ENCODE measurements at regions not wholly inside any gene's neighbourhood (a gene's known extent, or its start where the extent isn't known, plus 50 kb on each side); places are given as distances from the start of the nearest gene placed in this dataset.

- TF ChIP-seq, protein P1, sequence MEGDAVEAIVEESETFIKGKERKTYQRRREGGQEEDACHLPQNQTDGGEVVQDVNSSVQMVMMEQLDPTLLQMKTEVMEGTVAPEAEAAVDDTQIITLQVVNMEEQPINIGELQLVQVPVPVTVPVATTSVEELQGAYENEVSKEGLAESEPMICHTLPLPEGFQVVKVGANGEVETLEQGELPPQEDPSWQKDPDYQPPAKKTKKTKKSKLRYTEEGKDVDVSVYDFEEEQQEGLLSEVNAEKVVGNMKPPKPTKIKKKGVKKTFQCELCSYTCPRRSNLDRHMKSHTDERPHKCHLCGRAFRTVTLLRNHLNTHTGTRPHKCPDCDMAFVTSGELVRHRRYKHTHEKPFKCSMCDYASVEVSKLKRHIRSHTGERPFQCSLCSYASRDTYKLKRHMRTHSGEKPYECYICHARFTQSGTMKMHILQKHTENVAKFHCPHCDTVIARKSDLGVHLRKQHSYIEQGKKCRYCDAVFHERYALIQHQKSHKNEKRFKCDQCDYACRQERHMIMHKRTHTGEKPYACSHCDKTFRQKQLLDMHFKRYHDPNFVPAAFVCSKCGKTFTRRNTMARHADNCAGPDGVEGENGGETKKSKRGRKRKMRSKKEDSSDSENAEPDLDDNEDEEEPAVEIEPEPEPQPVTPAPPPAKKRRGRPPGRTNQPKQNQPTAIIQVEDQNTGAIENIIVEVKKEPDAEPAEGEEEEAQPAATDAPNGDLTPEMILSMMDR (IDR thresholded peaks at IDR 0.05; ENCODE audit: control insufficient read depth, insufficient read depth, low read depth, low read length, missing control alignments) = no peak
- no peak overlapping the region for H3K4me3 ChIP-seq (ENCODE audit: control insufficient read depth, low read depth, low read length)
- DNase-seq (ENCODE audit: low read depth) = no peak
These were observed 87.9 kb downstream of the IL12A start for GRCh38 chr3:160076519-160076918.

DNA sequence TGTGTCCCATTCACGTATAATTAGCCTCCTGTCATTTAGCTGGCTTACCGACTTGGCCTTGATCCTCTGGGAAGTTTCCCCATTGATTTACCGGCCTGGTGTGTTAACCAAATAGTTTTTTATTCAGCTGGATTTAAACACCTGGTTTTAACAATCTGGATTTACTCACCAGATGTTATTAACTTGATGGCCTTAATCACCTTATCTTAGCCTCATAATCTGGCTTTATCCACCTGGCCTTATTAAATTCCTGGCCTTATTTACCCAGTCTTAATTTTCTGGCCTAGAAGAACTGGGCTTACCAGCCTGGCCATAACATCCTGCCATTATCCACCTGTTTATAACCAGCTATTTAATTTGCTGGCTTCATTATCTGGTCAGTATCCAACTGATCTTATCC is 89.9 kb downstream of the IL12A start:
- DNase-seq (ENCODE audit: low read depth) = no peak
- TF ChIP-seq, protein P1 (IDR thresholded peaks at IDR 0.05; ENCODE audit: control insufficient read depth, insufficient read depth, low read depth, low read length, missing control alignments) = no peak

DNA sequence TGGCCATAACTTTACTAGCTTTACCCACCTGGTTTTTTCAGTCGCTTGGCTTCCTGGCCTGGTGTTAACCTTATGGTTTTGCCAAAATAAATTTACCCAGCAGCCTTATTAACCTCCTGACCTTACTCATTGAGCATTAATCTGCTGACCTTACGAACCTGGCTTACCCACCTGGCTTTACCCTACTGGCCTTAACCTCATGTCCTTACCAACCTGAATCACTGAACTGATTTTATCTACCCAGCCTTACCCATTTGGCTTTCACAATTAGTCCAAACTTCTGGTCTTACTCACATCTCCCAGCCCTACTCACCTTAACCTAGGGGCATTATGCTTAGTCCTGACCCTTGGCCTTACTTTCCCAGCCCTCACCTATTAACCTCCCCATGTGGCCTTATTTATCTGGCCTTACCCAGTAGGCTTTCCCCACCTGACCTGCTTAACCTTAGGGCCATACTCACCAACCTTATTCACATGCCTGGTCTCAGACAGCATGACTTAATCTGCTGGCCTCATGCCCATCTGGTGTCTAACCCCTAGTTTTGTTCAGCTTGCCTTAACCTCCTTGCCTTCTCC is 93.4 kb downstream of the IL12A start:
- H3K4me3 ChIP-seq (ENCODE audit: control insufficient read depth, low read depth, low read length) = no peak overlapping the region
- TF ChIP-seq, protein P1 (IDR thresholded peaks at IDR 0.05; ENCODE audit: control insufficient read depth, insufficient read depth, low read depth, low read length, missing control alignments) = no peak
- no peak for DNase-seq (ENCODE audit: low read depth)

More for the DNA sequence above, 89.9 kb downstream of the IL12A start:
- H3K4me3 ChIP-seq (ENCODE audit: control insufficient read depth, low read depth, low read length) = no peak overlapping the region

DNA sequence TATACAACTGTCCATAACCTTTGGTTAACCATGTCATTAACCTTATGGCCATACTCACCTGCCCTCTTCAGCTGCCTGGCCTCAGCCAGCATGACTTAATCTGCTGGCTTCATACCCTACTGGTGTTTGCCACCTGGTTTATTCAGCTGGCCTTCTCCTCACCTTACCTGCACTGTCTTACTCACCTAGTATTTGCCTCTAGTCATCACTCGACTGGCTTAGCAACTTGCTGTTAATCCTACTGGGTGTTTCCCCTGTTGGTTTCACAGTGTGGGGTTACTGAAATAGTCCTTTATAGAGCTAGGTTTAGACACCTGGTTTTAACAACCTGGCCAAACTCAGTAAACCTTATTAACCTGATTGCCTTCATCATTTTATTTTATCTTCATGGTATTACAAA is 96.4 kb downstream of the IL12A start:
- TF ChIP-seq, protein P1 (IDR thresholded peaks at IDR 0.05; ENCODE audit: control insufficient read depth, insufficient read depth, low read depth, low read length, missing control alignments) = no peak
- DNase-seq (ENCODE audit: low read depth) = no peak
- H3K4me3 ChIP-seq (ENCODE audit: control insufficient read depth, low read depth, low read length) = no peak overlapping the region

GRCh38 chr3:160088492-160089137 is 100.0 kb downstream of the IL12A start:
- DNase-seq (ENCODE audit: low read depth) = no peak
- H3K4me3 ChIP-seq (ENCODE audit: control insufficient read depth, low read depth, low read length) = no peak overlapping the region
- TF ChIP-seq, protein P1 (IDR thresholded peaks at IDR 0.05; ENCODE audit: control insufficient read depth, insufficient read depth, low read depth, low read length, missing control alignments) = no peak

DNA sequence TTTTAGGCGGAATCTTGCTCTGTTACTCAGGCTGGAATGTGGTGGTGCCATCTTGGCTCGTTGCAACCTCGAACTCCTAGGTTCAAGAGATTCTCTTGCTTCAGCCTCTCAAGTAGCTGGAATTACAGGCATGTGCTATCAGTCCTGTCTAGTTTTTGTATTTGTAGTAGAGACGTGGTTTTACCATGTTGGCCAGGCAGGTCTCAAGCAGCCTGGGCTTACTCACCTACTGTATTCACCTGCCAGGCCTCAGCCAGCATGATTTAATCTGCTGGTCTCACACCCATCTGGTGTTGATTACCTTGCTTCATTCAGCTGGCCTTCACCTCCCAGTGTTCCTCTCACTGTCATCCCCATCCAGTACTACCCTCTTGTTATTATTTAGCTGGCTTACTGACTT is 102.0 kb downstream of the IL12A start:
- DNase-seq (ENCODE audit: low read depth) = no peak

More for the DNA sequence above, 102.0 kb downstream of the IL12A start:
- TF ChIP-seq, protein P1 (IDR thresholded peaks at IDR 0.05; ENCODE audit: control insufficient read depth, insufficient read depth, low read depth, low read length, missing control alignments) = no peak
- H3K4me3 ChIP-seq (ENCODE audit: control insufficient read depth, low read depth, low read length) = no peak overlapping the region
